ENCODE measurements at regions not wholly inside any gene's neighbourhood (a gene's known extent, or its start where the extent isn't known, plus 50 kb on each side); places are given as distances from the start of the nearest gene placed in this dataset.

- no peak for DNase-seq
Measured at GRCh38 chr3:135310317-135310716, 515.3 kb downstream of the EPHB1 start.

GRCh38 chr3:135311699-135312098 lies 516.6 kb downstream of the EPHB1 start:
- no peak for DNase-seq

GRCh38 chr3:135314237-135314636 lies 519.2 kb downstream of the EPHB1 start:
- no peak for DNase-seq

- no peak for DNase-seq
Measured at GRCh38 chr3:135324301-135324700, 529.2 kb downstream of the EPHB1 start.

- no peak for DNase-seq
Measured at GRCh38 chr3:135325096-135325495, 530.0 kb downstream of the EPHB1 start.

GRCh38 chr3:135325726-135326235 lies 530.7 kb downstream of the EPHB1 start:
- DNase-seq: no peak

- no peak for DNase-seq
Measured at GRCh38 chr3:135326851-135327250, 531.8 kb downstream of the EPHB1 start.

GRCh38 chr3:135328036-135328435 lies 533.0 kb downstream of the EPHB1 start:
- no peak for DNase-seq

- no peak for DNase-seq
Measured at GRCh38 chr3:135329479-135329878, 534.4 kb downstream of the EPHB1 start.

GRCh38 chr3:135337192-135337591 lies 542.1 kb downstream of the EPHB1 start:
- DNase-seq: no peak

GRCh38 chr3:135348690-135349089 lies 553.6 kb downstream of the EPHB1 start:
- DNase-seq: no peak

GRCh38 chr3:135349254-135349948 lies 554.3 kb downstream of the EPHB1 start:
- DNase-seq: no peak

GRCh38 chr3:135352213-135352612 lies 557.2 kb downstream of the EPHB1 start:
- no peak for DNase-seq

GRCh38 chr3:135362889-135363288 lies 567.8 kb downstream of the EPHB1 start:
- DNase-seq: no peak

- DNase-seq: no peak
Measured at GRCh38 chr3:135364676-135365075, 569.6 kb downstream of the EPHB1 start.

GRCh38 chr3:135366816-135367215 lies 571.8 kb downstream of the EPHB1 start:
- DNase-seq: no peak

- DNase-seq: no peak
Measured at GRCh38 chr3:135368316-135368715, 573.3 kb downstream of the EPHB1 start.

- no peak for DNase-seq
Measured at GRCh38 chr3:135368781-135369180, 573.7 kb downstream of the EPHB1 start.

- DNase-seq: no peak
Measured at GRCh38 chr3:135374571-135374970, 579.5 kb downstream of the EPHB1 start.

- DNase-seq: no peak
Measured at GRCh38 chr3:135382188-135382587, 583.3 kb upstream of the PPP2R3A start.

GRCh38 chr3:135382621-135383020 lies 582.9 kb upstream of the PPP2R3A start:
- no peak for DNase-seq

GRCh38 chr3:135383301-135383700 lies 582.2 kb upstream of the PPP2R3A start:
- DNase-seq: no peak

- DNase-seq: no peak
Measured at GRCh38 chr3:135392151-135392550, 573.4 kb upstream of the PPP2R3A start.

GRCh38 chr3:135393159-135393558 lies 572.4 kb upstream of the PPP2R3A start:
- no peak for DNase-seq

GRCh38 chr3:135393898-135394525 lies 571.5 kb upstream of the PPP2R3A start:
- DNase-seq: no peak
